Adrenal gland (tissue), 9 donors: ENCODE measurements at regions not wholly inside any gene's neighbourhood (a gene's known extent, or its start where the extent isn't known, plus 50 kb on each side); places are given as distances from the start of the nearest gene placed in this dataset.

Source experiments
- DNase-seq, 7 donors: peaks; one replicate each; pipeline ENCODE4 v3.0.0-alpha.2; 2019 to 2020
- H3K27ac ChIP-seq, 5 donors: fragments of 200-600 bp; sonication (generic) in 4 of 5; 1 replicate in 3 of 5; 2 replicates in 2 of 5; pipeline versions ENCODE4 v1.5.1 to v1.8.0; 2016 to 2020; ENCODE audit warnings: mild to moderate bottlenecking in 1 of 5
- H3K27me3 ChIP-seq: fragments of 200-600 bp; 2 replicates; pipeline ENCODE4 v1.8.0; 2021
- H3K36me3 ChIP-seq, 2 donors: fragments of 200-600 bp; replicated peaks in 1 of 2; 1 replicate in 1 of 2; 2 replicates in 1 of 2; pipeline versions ENCODE4 v1.5.1 to v1.8.0; 2018 to 2022
- H3K4me1 ChIP-seq, 2 donors: fragments of 200-600 bp; replicated peaks in 1 of 2; 1 replicate in 1 of 2; 2 replicates in 1 of 2; pipeline versions ENCODE4 v1.5.1 to v1.8.0; 2018 to 2021
- H3K4me3 ChIP-seq, 4 donors: fragments of 200-600 bp; sonication (generic) in 3 of 4; one replicate each; pipeline ENCODE4 v1.5.1; 2016 to 2018
- H3K9me3 ChIP-seq, 3 donors: fragments of 200-600 bp; sonication (generic) in 1 of 3; replicated peaks in 1 of 3; 1 replicate in 2 of 3; 2 replicates in 1 of 3; pipeline versions ENCODE4 v1.5.1 to v1.8.0; 2016 to 2021
- POLR2A ChIP-seq, 2 donors: fragments of 450-650 bp; IDR thresholded peaks; one replicate each; pipeline ENCODE4 v1.6.1; 2017; ENCODE audit warnings: antibody characterized with exemption in 2 of 2, mild to moderate bottlenecking in 2 of 2, moderate library complexity in 1 of 2
- WGBS, 4 donors: extraction: QIAGEN DNeasy Blood & Tissue Kit in 2 of 4; methylation state at CpG; one replicate each; pipeline versions ENCODE4 v1.1.5 to v1.1.7; 2013 to 2017; 5-methylcytosine and 5-hydroxymethylcytosine counted together
- intact Hi-C, 2 donors: fragments of 100-400 bp; cut with DNase I; formaldehyde crosslinking; loops; one replicate each; pipeline versions ENCODE4 v1.14.1 to v1.15.0; 2022 to 2023
- TF ChIP-seq, protein P1 (sequence below), 6 experiments: fragments of 450-650 bp in 4 of 6; fragments of 200-600 bp in 2 of 6; sonication (generic) in 1 of 6; IDR thresholded peaks; 1 replicate in 5 of 6; 2 replicates in 1 of 6; pipeline versions ENCODE4 v1.5.1 to v1.8.0; 2016 to 2021; ENCODE audit warnings: antibody characterized with exemption in 6 of 6, mild to moderate bottlenecking in 2 of 6, moderate library complexity in 1 of 6
- donor health status: healthy with polysubstance abuse.
- donor health status: Bipolar disorder and iron deficiency.
- donor health status: DM: yes; HTN: yes; CAD: no.
- donor health status: DM: no; HTN: no; CAD: no.
- donor health status: DM: no; HTN: no; CAD: no.

DNA sequence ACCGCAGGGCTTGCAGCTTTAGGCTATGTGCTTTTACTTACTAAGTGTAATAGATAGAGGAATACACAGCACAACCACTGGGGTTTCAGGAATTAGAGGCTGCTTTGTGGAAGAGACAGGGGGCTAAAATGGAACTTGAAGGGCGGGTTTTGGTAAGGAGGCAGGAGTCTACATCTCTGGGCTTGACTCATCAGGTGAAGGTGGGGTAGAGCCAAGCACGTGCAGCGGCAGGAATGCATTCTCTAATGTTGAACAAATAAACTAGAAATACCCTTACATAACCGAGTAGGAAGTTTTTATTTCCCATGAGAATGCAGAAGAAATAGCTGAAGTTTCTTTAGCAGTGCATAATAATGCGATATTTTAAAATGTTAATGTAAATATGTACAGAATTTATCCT, 673.8 kb upstream of the SALL3 start:
- Histone ChIP-seq H3K36me3 (no peaks in the 10 kb centered on the region), H3K9me3 (no peaks in the 10 kb centered on the region), H3K27me3 (no peaks in the 10 kb centered on the region), H3K27ac (no peak overlapping the region), H3K4me3 (no peak overlapping the region), H3K4me1 (no peaks in the 10 kb centered on the region)
- DNase-seq: no peak
- intact Hi-C loops: no loop called here
- TF ChIP-seq, protein P1, sequence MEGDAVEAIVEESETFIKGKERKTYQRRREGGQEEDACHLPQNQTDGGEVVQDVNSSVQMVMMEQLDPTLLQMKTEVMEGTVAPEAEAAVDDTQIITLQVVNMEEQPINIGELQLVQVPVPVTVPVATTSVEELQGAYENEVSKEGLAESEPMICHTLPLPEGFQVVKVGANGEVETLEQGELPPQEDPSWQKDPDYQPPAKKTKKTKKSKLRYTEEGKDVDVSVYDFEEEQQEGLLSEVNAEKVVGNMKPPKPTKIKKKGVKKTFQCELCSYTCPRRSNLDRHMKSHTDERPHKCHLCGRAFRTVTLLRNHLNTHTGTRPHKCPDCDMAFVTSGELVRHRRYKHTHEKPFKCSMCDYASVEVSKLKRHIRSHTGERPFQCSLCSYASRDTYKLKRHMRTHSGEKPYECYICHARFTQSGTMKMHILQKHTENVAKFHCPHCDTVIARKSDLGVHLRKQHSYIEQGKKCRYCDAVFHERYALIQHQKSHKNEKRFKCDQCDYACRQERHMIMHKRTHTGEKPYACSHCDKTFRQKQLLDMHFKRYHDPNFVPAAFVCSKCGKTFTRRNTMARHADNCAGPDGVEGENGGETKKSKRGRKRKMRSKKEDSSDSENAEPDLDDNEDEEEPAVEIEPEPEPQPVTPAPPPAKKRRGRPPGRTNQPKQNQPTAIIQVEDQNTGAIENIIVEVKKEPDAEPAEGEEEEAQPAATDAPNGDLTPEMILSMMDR (IDR thresholded peaks at IDR 0.05): no peak
- no peak for TF ChIP-seq POLR2A (IDR thresholded peaks at IDR 0.05)
- 74 to 82% (median 77%) methylated on average over 6 of the region's 6 CpGs for WGBS, 4 donors

- Histone ChIP-seq H3K9me3 (no peaks in the 10 kb centered on the region), H3K4me3 (no peak overlapping the region), H3K4me1 (no peaks in the 10 kb centered on the region), H3K36me3 (no peaks in the 10 kb centered on the region), H3K27ac (no peak overlapping the region), H3K27me3 (no peaks in the 10 kb centered on the region)
- 59 to 78% (median 69%) methylated on average over 27 to 42 of the region's 42 CpGs for WGBS, 4 donors
- intact Hi-C loops: no loop called here
- no peak for TF ChIP-seq POLR2A (IDR thresholded peaks at IDR 0.05)
- TF ChIP-seq, protein P1 (IDR thresholded peaks at IDR 0.05): no peak
- DNase-seq: no peak
Measured at GRCh38 chr18:78309307-78309706, 670.3 kb upstream of the SALL3 start.

- no peak for TF ChIP-seq POLR2A (IDR thresholded peaks at IDR 0.05)
- TF ChIP-seq, protein P1 (IDR thresholded peaks at IDR 0.05): no peak
- no peaks in the 10 kb centered on the region for H3K9me3 ChIP-seq
- H3K27me3 ChIP-seq: no peaks in the 10 kb centered on the region
- no peaks in the 10 kb centered on the region for H3K36me3 ChIP-seq
- intact Hi-C loops: no loop called here
- DNase-seq: no peak
- WGBS, 4 donors: 65 to 80% (median 77%) methylated on average over 8 of the region's 8 CpGs
- H3K27ac ChIP-seq: no peak overlapping the region
- H3K4me1 ChIP-seq: no peaks in the 10 kb centered on the region
- no peak overlapping the region for H3K4me3 ChIP-seq
Measured at GRCh38 chr18:78309924-78310323, 669.7 kb upstream of the SALL3 start.

GRCh38 chr18:78319264-78319663, 660.4 kb upstream of the SALL3 start:
- whole genome bisulfite sequencing, 4 donors: 85 to 87% (median 86%) methylated on average over 15 of the region's 15 CpGs
- Histone ChIP-seq H3K4me1 (no peaks in the 10 kb centered on the region), H3K9me3 (no peaks in the 10 kb centered on the region), H3K27me3 (no peaks in the 10 kb centered on the region), H3K4me3 (no peak overlapping the region), H3K36me3 (no peaks in the 10 kb centered on the region), H3K27ac (no peak overlapping the region)
- intact Hi-C loops: no loop called here
- DNase-seq: no peak
- TF ChIP-seq, protein P1 (IDR thresholded peaks at IDR 0.05): no peak
- TF ChIP-seq POLR2A (IDR thresholded peaks at IDR 0.05): no peak
